ENCODE measurements at regions not wholly inside any gene's neighbourhood (a gene's known extent, or its start where the extent isn't known, plus 50 kb on each side); places are given as distances from the start of the nearest gene placed in this dataset.

DNA sequence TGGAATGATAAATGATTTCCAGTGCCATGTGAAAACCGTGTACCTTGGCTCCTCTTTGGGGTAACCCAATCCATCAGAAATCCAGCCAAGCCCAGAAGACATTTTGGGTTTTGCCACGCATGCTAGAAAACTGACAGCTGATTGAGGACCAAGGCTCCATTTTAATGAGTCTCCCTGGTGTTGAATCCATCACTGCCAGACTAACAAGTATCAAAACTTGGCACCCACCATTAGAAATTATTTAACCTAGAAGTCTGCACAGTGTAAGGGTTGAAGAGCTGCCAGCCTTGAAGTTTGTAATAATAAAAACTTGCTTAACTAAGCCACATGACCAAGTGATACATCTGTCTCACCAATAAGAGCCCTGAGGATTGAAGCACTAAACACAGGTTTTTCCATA, 369.9 kb downstream of the DNAH5 start:
- no peak overlapping the region for H3K27ac ChIP-seq
- ATAC-seq: no peak
- no peak for DNase-seq
- intact Hi-C loops (cut with DNase I): no loop called here
- H3K9me3 ChIP-seq: no peaks in the 10 kb centered on the region
- H3K4me3 ChIP-seq: no peak overlapping the region
- H3K27me3 ChIP-seq (ENCODE audit: insufficient read depth in 3 of 3, low read length in 2 of 3): no peaks in the 10 kb centered on the region
- no peaks in the 10 kb centered on the region for H3K4me1 ChIP-seq
- TF ChIP-seq, protein P1, sequence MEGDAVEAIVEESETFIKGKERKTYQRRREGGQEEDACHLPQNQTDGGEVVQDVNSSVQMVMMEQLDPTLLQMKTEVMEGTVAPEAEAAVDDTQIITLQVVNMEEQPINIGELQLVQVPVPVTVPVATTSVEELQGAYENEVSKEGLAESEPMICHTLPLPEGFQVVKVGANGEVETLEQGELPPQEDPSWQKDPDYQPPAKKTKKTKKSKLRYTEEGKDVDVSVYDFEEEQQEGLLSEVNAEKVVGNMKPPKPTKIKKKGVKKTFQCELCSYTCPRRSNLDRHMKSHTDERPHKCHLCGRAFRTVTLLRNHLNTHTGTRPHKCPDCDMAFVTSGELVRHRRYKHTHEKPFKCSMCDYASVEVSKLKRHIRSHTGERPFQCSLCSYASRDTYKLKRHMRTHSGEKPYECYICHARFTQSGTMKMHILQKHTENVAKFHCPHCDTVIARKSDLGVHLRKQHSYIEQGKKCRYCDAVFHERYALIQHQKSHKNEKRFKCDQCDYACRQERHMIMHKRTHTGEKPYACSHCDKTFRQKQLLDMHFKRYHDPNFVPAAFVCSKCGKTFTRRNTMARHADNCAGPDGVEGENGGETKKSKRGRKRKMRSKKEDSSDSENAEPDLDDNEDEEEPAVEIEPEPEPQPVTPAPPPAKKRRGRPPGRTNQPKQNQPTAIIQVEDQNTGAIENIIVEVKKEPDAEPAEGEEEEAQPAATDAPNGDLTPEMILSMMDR (IDR thresholded peaks at IDR 0.05): no peak
- H3K36me3 ChIP-seq (ENCODE audit: insufficient read depth in 1 of 2, low read depth in 1 of 2): no peaks in the 10 kb centered on the region
- WGBS, 3 donors: 20 to 39% (median 27%) methylated on average over 2 of the region's 2 CpGs

DNA sequence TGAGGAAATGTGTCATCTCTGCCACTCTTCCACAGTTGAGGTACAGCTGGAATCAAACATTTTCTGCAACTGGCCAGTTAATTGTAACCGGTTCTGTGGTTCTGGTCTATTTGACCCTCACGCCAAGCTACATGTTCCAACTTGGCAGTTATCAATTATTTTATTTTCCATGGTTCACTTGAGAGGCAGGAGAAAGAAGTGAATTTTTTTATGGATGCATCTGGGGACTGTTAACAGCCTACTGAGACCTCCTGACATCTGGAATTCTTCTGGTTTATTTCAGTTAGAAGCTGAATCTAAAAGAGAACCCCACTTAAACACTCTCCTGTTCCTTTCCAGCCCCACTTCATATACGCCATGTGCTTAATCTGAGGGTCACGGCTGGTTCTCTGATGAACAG, 372.3 kb downstream of the DNAH5 start:
- intact Hi-C loops (cut with DNase I): no loop called here
- no peak for DNase-seq
- no peaks in the 10 kb centered on the region for H3K4me1 ChIP-seq
- no peaks in the 10 kb centered on the region for H3K36me3 ChIP-seq (ENCODE audit: insufficient read depth in 1 of 2, low read depth in 1 of 2)
- TF ChIP-seq, protein P1 (IDR thresholded peaks at IDR 0.05): no peak
- 24 to 38% (median 29%) methylated on average over 4 of the region's 4 CpGs for WGBS, 3 donors
- no peaks in the 10 kb centered on the region for H3K27me3 ChIP-seq (ENCODE audit: insufficient read depth in 3 of 3, low read length in 2 of 3)
- no peaks in the 10 kb centered on the region for H3K9me3 ChIP-seq
- no peak for ATAC-seq
- H3K4me3 ChIP-seq: no peak overlapping the region
- H3K27ac ChIP-seq: no peak overlapping the region

DNA sequence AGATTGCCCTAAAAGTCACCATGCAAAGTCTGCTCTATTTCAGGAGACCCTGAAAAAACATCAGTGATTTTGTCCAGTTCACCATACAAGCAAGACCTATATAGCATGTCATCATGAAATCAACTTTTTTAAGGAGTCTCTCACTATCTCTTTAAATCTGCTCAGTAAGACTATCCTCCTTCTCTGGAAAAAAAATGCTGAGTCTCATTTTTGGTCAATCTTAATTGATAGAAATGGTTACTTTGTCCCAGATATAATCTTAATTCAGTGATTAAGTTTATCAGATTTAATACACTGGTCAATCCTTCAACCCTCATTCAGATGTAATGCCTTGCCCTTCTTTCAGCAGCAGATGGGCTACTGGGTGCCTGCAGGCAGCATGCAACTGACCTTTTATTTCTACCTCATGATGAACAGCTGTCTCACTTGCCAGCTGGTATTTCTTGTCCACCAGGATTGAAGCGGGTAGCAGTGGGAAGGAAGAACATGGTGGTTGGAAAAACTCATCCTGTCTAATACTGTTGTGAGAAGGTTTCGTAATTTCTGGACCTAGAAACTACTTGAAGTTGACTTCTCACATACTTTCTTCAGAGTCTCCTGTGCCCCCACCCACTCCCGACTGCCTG, 375.3 kb downstream of the DNAH5 start:
- H3K4me3 ChIP-seq: no peak overlapping the region
- H3K27ac ChIP-seq: no peak overlapping the region
- no peaks in the 10 kb centered on the region for H3K4me1 ChIP-seq
- 79 to 85% (median 80%) methylated on average over 3 of the region's 3 CpGs for WGBS, 3 donors
- ATAC-seq (no peak), DNase-seq (no peak)
- no peaks in the 10 kb centered on the region for H3K36me3 ChIP-seq (ENCODE audit: insufficient read depth in 1 of 2, low read depth in 1 of 2)
- TF ChIP-seq, protein P1 (IDR thresholded peaks at IDR 0.05): no peak
- no peaks in the 10 kb centered on the region for H3K27me3 ChIP-seq (ENCODE audit: insufficient read depth in 3 of 3, low read length in 2 of 3)
- intact Hi-C loops (cut with DNase I): no loop called here
- no peaks in the 10 kb centered on the region for H3K9me3 ChIP-seq

DNA sequence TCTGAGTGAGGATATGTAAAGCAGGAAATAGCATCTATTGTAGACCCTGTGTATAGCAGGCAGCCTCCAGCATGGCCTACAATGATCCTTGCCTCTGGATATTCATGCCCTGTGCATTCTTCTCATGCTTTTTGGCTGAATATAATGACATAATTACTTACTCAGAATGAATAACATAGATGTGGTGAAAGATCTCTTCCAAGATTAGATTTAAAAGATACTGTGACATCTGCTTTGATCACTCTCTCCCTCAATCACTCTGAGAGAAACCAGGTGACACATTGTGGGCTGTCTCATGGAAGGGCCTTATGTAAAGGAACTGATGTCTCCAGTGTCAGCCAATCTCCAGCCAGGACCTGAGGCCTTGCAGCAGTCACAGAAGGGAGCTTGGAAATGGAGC, 376.7 kb downstream of the DNAH5 start:
- intact Hi-C loops (cut with DNase I): no loop called here
- H3K4me3 ChIP-seq: no peak overlapping the region
- TF ChIP-seq, protein P1 (IDR thresholded peaks at IDR 0.05): no peak
- H3K4me1 ChIP-seq: no peaks in the 10 kb centered on the region
- no peaks in the 10 kb centered on the region for H3K36me3 ChIP-seq (ENCODE audit: insufficient read depth in 1 of 2, low read depth in 1 of 2)
- H3K27ac ChIP-seq: no peak overlapping the region
- H3K9me3 ChIP-seq: no peaks in the 10 kb centered on the region
- no peaks in the 10 kb centered on the region for H3K27me3 ChIP-seq (ENCODE audit: insufficient read depth in 3 of 3, low read length in 2 of 3)
- DNase-seq (no peak), ATAC-seq (no peak)

DNA sequence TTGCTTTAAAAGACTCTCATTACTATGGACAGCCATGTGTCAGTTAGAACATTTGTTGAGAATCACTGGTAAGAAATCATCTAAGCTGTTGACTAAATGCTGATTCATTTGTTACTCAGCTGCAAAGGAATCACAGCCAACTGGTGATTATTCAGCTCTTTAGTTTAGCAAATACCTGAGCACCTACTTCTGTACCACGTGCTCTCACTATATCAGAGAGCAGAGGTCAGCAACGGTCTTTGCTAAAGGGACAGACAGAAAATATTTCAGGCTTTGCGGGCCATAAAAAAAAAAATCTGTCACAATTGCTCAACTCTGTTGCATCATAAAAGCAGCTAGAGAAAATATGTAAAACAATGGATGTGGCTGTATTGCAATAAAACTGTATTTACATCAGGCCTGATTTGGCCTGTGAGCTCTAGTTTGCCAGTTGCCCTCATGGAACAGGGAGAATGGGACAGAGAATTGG, 377.6 kb downstream of the DNAH5 start:
- H3K4me3 ChIP-seq: no peak overlapping the region
- no peak overlapping the region for H3K27ac ChIP-seq
- intact Hi-C loops (cut with DNase I): no loop called here
- WGBS, 3 donors: 63 to 77% (median 68%) methylated on average over 3 of the region's 3 CpGs
- TF ChIP-seq, protein P1 (IDR thresholded peaks at IDR 0.05): no peak
- no peaks in the 10 kb centered on the region for H3K27me3 ChIP-seq (ENCODE audit: insufficient read depth in 3 of 3, low read length in 2 of 3)
- DNase-seq (no peak), ATAC-seq (no peak)
- no peaks in the 10 kb centered on the region for H3K4me1 ChIP-seq
- H3K9me3 ChIP-seq: no peaks in the 10 kb centered on the region
- H3K36me3 ChIP-seq (ENCODE audit: insufficient read depth in 1 of 2, low read depth in 1 of 2): no peaks in the 10 kb centered on the region
